H9 (cell line): ENCODE measurements at regions not wholly inside any gene's neighbourhood (a gene's known extent, or its start where the extent isn't known, plus 50 kb on each side); places are given as distances from the start of the nearest gene placed in this dataset.

Source experiments
- DNase-seq: peaks from one replicate; pipeline ENCODE4 v3.0.0-alpha.2; 2017
- H2AFZ ChIP-seq: one replicate; pipeline ENCODE4 v1.6.1; 2013; ENCODE audit warnings: mild to moderate bottlenecking, low read length, control low read depth, moderate library complexity
- H2AK5ac ChIP-seq: 2 replicates; pipeline ENCODE4 v1.6.1; 2013; ENCODE audit warnings: low read length, control low read depth, mixed read lengths; ENCODE audit not compliant: insufficient read length
- H2BK120ac ChIP-seq: one replicate; pipeline ENCODE4 v1.6.1; 2013; ENCODE audit warnings: low read depth, mild to moderate bottlenecking, low read length, control low read depth, inconsistent platforms; ENCODE audit not compliant: poor library complexity, severe bottlenecking
- H2BK12ac ChIP-seq: 2 replicates; pipeline ENCODE4 v1.6.1; 2013; ENCODE audit warnings: low read length, control low read depth, mixed read lengths, low read depth; ENCODE audit not compliant: insufficient read length
- H2BK15ac ChIP-seq: 2 replicates; pipeline ENCODE4 v1.6.1; 2013; ENCODE audit warnings: low read depth, low read length, control low read depth
- H2BK20ac ChIP-seq: one replicate; pipeline ENCODE4 v1.6.1; 2013; ENCODE audit warnings: low read depth, mild to moderate bottlenecking, low read length, control low read depth, inconsistent platforms; ENCODE audit not compliant: poor library complexity, severe bottlenecking
- H2BK5ac ChIP-seq: 2 replicates; pipeline ENCODE4 v1.6.1; 2013; ENCODE audit warnings: low read length, control low read depth, mixed read lengths; ENCODE audit not compliant: insufficient read length
- H3K14ac ChIP-seq: 2 replicates; pipeline ENCODE4 v1.6.1; 2013; ENCODE audit warnings: low read length, control low read depth; ENCODE audit not compliant: insufficient read depth
- H3K18ac ChIP-seq: 2 replicates; pipeline ENCODE4 v1.6.1; 2013; ENCODE audit warnings: low read depth, mild to moderate bottlenecking, mixed read lengths, low read length, control low read depth; ENCODE audit not compliant: insufficient read length
- H3K23ac ChIP-seq: 2 replicates; pipeline ENCODE4 v1.6.1; 2013; ENCODE audit warnings: low read length, control low read depth, mixed read lengths, low read depth; ENCODE audit not compliant: insufficient read length
- H3K23me2 ChIP-seq: 2 replicates; pipeline ENCODE4 v1.6.1; 2013; ENCODE audit warnings: low read depth, mild to moderate bottlenecking, mixed read lengths, low read length, control low read depth; ENCODE audit not compliant: insufficient read length, poor library complexity, severe bottlenecking
- H3K27ac ChIP-seq: 2 replicates; pipeline ENCODE4 v1.5.1; 2013; ENCODE audit warnings: low read length, control low read depth, mixed read lengths, low read depth; ENCODE audit not compliant: insufficient read length
- H3K27me3 ChIP-seq: 2 replicates; pipeline ENCODE4 v1.6.1; 2013; ENCODE audit warnings: low read length, control low read depth, inconsistent platforms; ENCODE audit not compliant: insufficient read depth
- H3K4ac ChIP-seq: 2 replicates; pipeline ENCODE4 v1.6.1; 2013; ENCODE audit warnings: low read depth, mild to moderate bottlenecking, control low read depth, inconsistent platforms, low read length, moderate library complexity
- H3K4me1 ChIP-seq: 2 replicates; pipeline ENCODE4 v1.6.1; 2013; ENCODE audit warnings: low read length, control low read depth, inconsistent platforms; ENCODE audit not compliant: insufficient read depth
- H3K4me2 ChIP-seq: 2 replicates; pipeline ENCODE4 v1.6.1; 2013; ENCODE audit warnings: low read length, control low read depth, mixed read lengths; ENCODE audit not compliant: insufficient read length, insufficient read depth
- H3K56ac ChIP-seq: 2 replicates; pipeline ENCODE4 v1.6.1; 2013; ENCODE audit warnings: low read depth, mild to moderate bottlenecking, mixed read lengths, low read length, control low read depth; ENCODE audit not compliant: insufficient read length
- H3K79me1 ChIP-seq: 2 replicates; pipeline ENCODE4 v1.6.1; 2013; ENCODE audit warnings: low read depth, mild to moderate bottlenecking, moderate library complexity, low read length, control low read depth, inconsistent platforms; ENCODE audit not compliant: insufficient read depth, poor library complexity, severe bottlenecking
- H3K79me2 ChIP-seq: 2 replicates; pipeline ENCODE4 v1.6.1; 2013; ENCODE audit warnings: low read length, control low read depth, inconsistent platforms; ENCODE audit not compliant: insufficient read depth
- H3K9ac ChIP-seq: 2 replicates; pipeline ENCODE4 v1.6.1; 2013; ENCODE audit warnings: low read length, control low read depth, mixed read lengths; ENCODE audit not compliant: insufficient read length; ENCODE audit errors: extremely low read depth
- H3K9me3 ChIP-seq: one replicate; pipeline ENCODE4 v1.6.1; 2013; ENCODE audit warnings: low read depth, low read length, inconsistent platforms; ENCODE audit not compliant: control insufficient read depth
- H3T11ph ChIP-seq: one replicate; pipeline ENCODE4 v1.6.1; 2013; ENCODE audit warnings: mild to moderate bottlenecking, low read length, control low read depth, inconsistent platforms
- H4K20me1 ChIP-seq: one replicate; pipeline ENCODE4 v1.6.1; 2013; ENCODE audit not compliant: control insufficient read depth, insufficient read length, insufficient read depth
- H4K5ac ChIP-seq: 2 replicates; pipeline ENCODE4 v1.6.1; 2013; ENCODE audit warnings: low read depth, mild to moderate bottlenecking, mixed read lengths, low read length, control low read depth; ENCODE audit not compliant: insufficient read length
- H4K8ac ChIP-seq: replicated peaks from 2 replicates; pipeline ENCODE4 v1.6.1; 2013; ENCODE audit warnings: low read length, control low read depth, mixed read lengths, low read depth; ENCODE audit not compliant: insufficient read length
- H4K91ac ChIP-seq: 2 replicates; pipeline ENCODE4 v1.6.1; 2013; ENCODE audit warnings: low read depth, mild to moderate bottlenecking, moderate library complexity, mixed read lengths, low read length, control low read depth; ENCODE audit not compliant: insufficient read length
- H3K27ac Mint-ChIP-seq, 3 experiments: 2 replicates in 2 of 3; 3 replicates in 1 of 3; pipeline ENCODE4 v1.8.0; 2020 to 2021; ENCODE audit warnings: mixed read lengths in 3 of 3, mild to moderate bottlenecking in 1 of 3, moderate library complexity in 1 of 3
- H3K27me3 Mint-ChIP-seq: 2 replicates; pipeline ENCODE4 v1.8.0; 2021; ENCODE audit warnings: low read depth, mild to moderate bottlenecking, moderate library complexity, mixed read lengths
- H3K36me3 Mint-ChIP-seq, 3 experiments: 2 replicates in 2 of 3; 3 replicates in 1 of 3; pipeline ENCODE4 v1.8.0; 2020 to 2021; ENCODE audit warnings: low read depth in 3 of 3, mixed read lengths in 3 of 3; ENCODE audit not compliant: insufficient read depth in 1 of 3
- H3K4me1 Mint-ChIP-seq, 2 experiments: 2 replicates each; pipeline ENCODE4 v1.8.0; 2020; ENCODE audit warnings: mixed read lengths in 2 of 2
- H3K4me3 Mint-ChIP-seq, 2 experiments: 2 replicates in 1 of 2; 3 replicates in 1 of 2; pipeline ENCODE4 v1.8.0; 2020 to 2021; ENCODE audit warnings: mild to moderate bottlenecking in 2 of 2, mixed read lengths in 2 of 2, moderate library complexity in 1 of 2
- H3K9me3 Mint-ChIP-seq, 2 experiments: 2 replicates in 1 of 2; 3 replicates in 1 of 2; pipeline ENCODE4 v1.8.0; 2020; ENCODE audit warnings: mild to moderate bottlenecking in 2 of 2, mixed read lengths in 2 of 2, moderate library complexity in 1 of 2
- WGBS: extraction: QIAGEN DNeasy Blood & Tissue Kit; methylation state at CpG from one replicate; pipeline ENCODE4 v1.1.7; 2013; ENCODE audit warnings: missing lambda C conversion rate, low lambda C conversion rate, mixed read lengths; ENCODE audit not compliant: insufficient read length; ENCODE audit errors: extremely low coverage; 5-methylcytosine and 5-hydroxymethylcytosine counted together
- TF ChIP-seq, protein P1 (sequence below): fragments of 200-600 bp; sonication (generic); conservative IDR thresholded peaks from 3 replicates; pipeline ENCODE4 v1.8.0; 2021; ENCODE audit warnings: antibody characterized with exemption, mild to moderate bottlenecking

DNA sequence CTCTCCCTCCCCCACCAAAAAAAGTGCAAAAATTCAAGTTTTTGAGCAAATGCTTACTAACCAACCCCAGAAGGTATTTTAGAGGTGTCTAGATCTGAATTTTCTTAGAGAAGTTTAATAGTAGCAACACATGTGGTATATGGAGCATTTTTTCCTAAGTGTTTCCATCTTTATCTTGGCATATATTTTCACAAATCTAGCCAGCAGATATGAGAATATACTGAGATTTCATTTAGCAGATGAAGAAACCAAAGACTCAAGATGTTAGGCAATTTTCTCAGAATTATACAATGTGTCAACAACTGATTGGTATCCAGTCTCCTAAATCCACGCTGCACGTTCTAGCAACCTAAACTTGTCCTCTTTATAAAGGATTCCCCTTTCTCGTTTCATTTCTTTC is 245.5 kb upstream of the CXXC4 start:
- H3K36me3 Mint-ChIP-seq: no peaks in the 10 kb centered on the region
- H3K9ac ChIP-seq: no peak overlapping the region
- H3K4me1 Mint-ChIP-seq: peaks cover 7 to 8% of the 10 kb centered on the region in 2 experiments
- H3K14ac ChIP-seq: no peak overlapping the region
- no peak overlapping the region for H3K4me3 Mint-ChIP-seq
- H3K9me3 Mint-ChIP-seq: no peaks in the 10 kb centered on the region
- no peak overlapping the region for H3K27ac ChIP-seq
- no peak overlapping the region for H2AFZ ChIP-seq
- no peak overlapping the region for H3K4me2 ChIP-seq
- no peak overlapping the region for H2BK120ac ChIP-seq
- H4K5ac ChIP-seq: no peak overlapping the region
- WGBS: no CpG with 5 or more reads among the region's 3 CpGs
- H3K18ac ChIP-seq: no peak overlapping the region
- no peak overlapping the region for H2BK5ac ChIP-seq
- no peak overlapping the region for H2BK12ac ChIP-seq
- H3K79me2 ChIP-seq: no peaks in the 10 kb centered on the region
- no peak overlapping the region for H3K27ac Mint-ChIP-seq
- no peaks in the 10 kb centered on the region for H3K27me3 ChIP-seq
- no peaks in the 10 kb centered on the region for H3K23me2 ChIP-seq
- no peak overlapping the region for H2AK5ac ChIP-seq
- no peaks in the 10 kb centered on the region for H3K27me3 Mint-ChIP-seq
- no peak overlapping the region for H3K23ac ChIP-seq
- H4K8ac ChIP-seq: no peak overlapping the region
- H4K20me1 ChIP-seq: no peaks in the 10 kb centered on the region
- H2BK15ac ChIP-seq: no peak overlapping the region
- no peak overlapping the region for H2BK20ac ChIP-seq
- H3K4me1 ChIP-seq: no peaks in the 10 kb centered on the region
- no peak for DNase-seq
- TF ChIP-seq, protein P1, sequence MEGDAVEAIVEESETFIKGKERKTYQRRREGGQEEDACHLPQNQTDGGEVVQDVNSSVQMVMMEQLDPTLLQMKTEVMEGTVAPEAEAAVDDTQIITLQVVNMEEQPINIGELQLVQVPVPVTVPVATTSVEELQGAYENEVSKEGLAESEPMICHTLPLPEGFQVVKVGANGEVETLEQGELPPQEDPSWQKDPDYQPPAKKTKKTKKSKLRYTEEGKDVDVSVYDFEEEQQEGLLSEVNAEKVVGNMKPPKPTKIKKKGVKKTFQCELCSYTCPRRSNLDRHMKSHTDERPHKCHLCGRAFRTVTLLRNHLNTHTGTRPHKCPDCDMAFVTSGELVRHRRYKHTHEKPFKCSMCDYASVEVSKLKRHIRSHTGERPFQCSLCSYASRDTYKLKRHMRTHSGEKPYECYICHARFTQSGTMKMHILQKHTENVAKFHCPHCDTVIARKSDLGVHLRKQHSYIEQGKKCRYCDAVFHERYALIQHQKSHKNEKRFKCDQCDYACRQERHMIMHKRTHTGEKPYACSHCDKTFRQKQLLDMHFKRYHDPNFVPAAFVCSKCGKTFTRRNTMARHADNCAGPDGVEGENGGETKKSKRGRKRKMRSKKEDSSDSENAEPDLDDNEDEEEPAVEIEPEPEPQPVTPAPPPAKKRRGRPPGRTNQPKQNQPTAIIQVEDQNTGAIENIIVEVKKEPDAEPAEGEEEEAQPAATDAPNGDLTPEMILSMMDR: no peak
- H3K4ac ChIP-seq: no peak overlapping the region
- no peak overlapping the region for H3K56ac ChIP-seq
- H4K91ac ChIP-seq: no peak overlapping the region
- no peaks in the 10 kb centered on the region for H3K9me3 ChIP-seq
- H3K79me1 ChIP-seq: no peaks in the 10 kb centered on the region
- no peak overlapping the region for H3T11ph ChIP-seq
